DLD1 (cell line): ENCODE measurements at regions not wholly inside any gene's neighbourhood (a gene's known extent, or its start where the extent isn't known, plus 50 kb on each side); places are given as distances from the start of the nearest gene placed in this dataset.

Experiments
- in situ Hi-C: cut with HindIII; loops from 2 replicates; pipeline ENCODE4 v1.10.0; 2017; ENCODE audit warnings: low sequenced_read_pairs

DNA sequence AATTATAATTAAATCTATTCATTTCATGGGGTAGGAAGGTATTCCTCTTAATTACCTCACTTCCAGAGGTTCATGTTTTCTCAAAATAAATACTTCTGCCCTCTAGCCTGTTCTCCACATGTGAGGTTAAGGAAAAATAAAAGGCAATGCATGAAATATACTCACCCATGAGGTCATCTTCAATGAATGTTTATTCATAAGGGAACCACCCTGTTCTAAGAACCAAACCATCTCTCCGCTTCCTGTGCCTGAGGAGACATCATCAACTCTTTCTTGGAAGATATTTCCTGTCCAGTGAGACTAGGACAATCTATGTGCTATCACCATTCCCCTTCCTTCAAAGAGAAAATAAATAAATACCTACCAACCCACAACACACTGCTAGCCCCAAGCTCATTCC lies 513.7 kb upstream of the PLXNA2 start:
- in situ Hi-C loops, result no loop called here

DNA sequence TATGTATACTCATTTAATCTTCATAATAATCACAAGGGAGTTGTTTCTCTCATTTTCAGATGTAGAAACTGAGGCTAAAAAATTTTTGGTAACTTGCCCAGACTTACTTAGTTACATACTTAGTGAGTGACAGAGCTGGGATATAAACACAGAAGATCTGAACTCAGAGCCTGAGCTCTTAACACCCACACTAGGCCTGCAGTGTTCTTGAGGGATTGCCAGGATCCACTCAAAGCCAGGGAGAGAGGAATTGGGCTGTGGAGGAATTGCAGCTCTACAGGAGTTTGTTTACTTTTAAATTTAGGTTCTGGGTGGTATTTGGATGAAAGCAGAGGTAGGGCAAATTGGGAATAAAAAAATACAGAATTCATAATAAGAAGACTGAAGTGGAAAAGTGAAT lies 515.1 kb upstream of the PLXNA2 start:
- in situ Hi-C loops, result no loop called here

DNA sequence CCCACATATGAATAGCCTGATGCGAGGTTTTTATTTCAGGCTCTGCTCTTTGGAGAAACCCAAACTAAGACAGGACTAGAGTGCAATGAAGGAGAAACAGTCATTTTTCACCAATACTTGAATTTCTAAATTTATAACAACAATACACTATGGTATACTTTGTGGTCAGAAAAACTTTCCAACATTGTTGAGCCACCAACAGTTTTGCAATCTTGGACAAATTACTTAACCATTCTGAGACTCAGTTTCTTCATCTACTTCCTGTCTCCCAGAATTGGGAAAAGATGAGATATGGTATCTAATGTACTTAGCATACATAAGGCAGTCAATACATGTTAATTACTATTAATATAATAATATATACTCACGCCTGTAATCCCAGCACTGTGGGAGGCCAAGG lies 519.8 kb upstream of the PLXNA2 start:
- in situ Hi-C loops, result no loop called here

DNA sequence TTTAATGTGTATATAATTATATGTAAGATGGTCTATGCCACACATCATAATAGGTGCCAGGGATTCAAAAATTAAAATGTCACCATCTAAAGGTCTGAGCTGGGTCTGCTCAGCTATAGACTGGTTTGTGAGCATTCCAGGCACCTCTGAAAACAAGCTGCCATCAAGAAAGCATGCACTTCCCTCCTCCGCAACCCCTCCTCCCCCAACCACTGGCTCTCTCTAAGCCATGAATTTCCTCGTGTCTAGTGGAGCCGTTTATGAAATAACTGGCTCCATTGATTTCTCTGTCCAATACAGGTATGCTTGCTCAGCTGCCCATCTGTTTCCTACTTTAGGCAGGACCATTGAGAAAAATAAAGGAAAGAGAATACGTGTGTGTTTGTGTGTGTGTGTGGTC lies 522.6 kb upstream of the PLXNA2 start:
- in situ Hi-C loops, result no loop called here

DNA sequence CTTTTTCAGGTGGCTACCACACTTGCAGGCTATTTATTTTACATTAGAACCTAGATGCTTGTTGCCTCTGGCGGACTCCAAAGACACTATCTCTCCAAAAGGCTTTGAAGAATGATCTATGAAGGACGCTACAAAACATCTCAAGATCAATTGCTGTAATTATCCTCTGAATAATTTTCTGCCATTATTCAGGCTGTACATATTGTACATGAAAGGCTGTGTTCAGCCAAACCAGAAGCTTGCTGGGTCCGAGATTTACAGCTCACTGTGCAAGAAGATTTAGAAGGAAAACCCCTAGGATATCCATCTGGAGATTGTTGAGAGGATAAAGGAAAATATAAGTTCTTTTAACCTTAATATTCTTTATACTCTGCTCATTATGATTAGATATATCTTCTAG lies 523.6 kb upstream of the PLXNA2 start:
- in situ Hi-C loops, result no loop called here

DNA sequence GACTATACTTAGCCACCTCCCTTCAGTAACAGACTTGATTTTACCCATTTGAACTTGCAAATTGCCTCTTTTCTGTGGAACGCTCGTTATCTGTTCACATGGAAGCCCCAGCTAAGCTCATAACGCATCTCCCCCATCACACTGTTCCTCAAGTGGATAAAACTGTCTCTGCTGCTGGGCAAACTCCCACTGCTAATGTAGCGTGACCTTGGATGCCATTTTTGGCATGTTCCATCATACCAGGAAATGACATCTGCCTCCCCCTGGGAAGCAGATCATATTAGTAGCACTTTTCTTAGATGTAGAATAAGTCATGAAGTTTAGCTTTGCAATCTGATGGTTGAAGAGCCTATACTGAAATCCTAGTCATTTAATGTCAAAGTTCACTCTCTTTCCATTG lies 528.7 kb upstream of the PLXNA2 start:
- in situ Hi-C loops, result no loop called here

DNA sequence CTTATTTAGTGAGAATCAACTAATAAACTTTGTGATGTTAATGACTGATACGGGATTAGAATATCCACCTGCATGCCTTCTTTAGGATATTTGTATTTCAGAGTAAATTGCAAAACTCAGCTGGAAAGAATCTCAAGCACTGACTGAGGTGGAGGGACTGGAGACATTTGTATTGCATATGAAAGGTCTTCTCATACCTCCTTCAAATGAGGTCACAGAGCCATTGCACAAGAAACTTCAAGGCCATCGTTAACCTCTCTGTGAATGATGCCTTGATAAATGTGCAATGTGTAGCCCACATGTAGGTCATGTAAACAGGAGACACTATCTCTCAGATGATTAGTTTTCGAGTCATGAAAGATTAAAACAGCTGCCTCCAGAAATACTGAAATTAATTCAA lies 531.7 kb upstream of the PLXNA2 start:
- in situ Hi-C loops, result no loop called here

DNA sequence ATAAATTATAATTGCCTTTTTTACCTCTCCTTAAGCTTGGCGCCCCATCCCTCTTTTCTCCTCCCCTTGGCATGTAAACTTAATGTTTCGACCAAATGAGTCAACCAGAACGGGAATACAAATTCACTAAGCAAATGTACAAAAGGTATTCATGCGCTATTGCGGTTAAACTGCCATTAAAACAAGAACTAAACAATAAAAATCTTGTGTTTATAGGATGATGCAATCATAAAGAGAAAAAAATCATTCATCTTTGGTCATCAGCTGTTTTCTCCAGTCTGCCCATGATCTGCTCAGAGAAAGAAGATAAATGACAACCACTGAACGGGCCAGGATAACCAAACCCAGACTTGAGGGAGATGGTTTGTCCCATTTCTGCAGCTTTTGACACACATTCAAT lies 534.2 kb upstream of the PLXNA2 start:
- in situ Hi-C loops, result no loop called here

DNA sequence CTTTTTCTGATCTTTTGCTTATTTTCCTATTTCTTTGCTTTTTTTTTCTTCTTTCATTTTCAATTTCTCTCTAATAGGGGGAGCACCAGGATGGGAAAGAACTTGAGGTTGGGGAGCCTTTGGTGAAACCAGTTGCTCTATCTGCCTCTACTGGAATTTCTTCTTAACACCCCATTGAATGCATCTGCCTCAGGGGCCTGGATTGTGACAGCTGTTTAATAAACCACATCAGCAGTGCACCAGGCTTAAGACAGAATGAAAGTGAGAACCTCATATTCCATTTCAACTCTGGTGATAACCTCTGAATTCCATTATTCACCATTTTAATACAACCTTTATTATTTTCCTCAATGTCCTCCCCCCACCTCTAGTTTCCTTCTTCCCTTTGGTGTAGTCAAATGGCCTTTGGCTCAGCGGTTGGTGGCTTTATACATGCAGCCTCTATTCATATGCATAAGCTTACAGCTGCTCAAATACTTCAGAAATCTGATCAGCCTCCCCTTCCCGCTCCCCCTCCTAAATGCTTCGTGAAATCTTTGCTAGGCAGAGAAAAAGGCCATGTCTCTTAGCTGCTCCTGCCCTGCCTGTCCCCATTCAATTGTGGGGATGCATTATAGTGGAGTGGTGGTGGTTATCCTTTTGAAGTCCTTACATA lies 537.3 kb upstream of the PLXNA2 start:
- in situ Hi-C loops, result no loop called here

DNA sequence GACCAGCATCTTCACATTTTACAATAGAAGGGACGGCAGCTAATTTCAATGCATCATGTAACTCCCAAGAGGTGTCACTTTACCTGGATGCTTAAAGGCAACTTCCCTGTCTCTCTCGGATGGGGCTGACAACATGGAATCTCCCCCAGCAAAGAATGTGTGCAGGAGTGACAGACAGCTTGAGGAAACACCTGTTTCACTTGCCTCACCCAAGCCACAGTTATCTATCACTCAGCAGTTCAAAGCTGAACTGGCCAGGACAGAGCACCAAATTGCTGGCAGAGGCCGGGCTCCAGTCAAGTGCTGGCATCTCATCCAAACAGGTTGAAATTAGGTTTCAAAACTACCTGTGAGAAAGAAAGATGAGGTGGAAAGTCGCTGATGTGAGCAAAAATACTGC lies 538.0 kb upstream of the PLXNA2 start:
- in situ Hi-C loops, result no loop called here

DNA sequence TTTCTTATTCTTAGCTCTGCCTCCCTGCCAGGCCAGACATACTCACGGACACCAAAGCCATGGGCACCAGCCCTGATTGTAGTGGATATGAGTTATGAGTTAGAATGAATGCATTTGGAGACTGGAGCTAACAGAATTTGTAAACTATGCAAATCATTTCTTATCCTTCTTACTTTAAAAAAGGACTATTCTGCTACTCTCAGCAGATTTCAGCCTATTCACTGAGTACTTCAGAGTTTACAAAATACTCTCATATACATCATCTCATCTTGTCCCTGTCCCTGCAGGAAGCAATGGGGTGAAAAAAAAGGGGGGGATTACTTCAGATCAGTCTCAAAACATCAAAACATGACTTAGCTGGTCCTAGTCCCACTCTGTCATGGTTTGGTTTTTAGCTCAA lies 541.4 kb upstream of the PLXNA2 start:
- in situ Hi-C loops, result no loop called here

DNA sequence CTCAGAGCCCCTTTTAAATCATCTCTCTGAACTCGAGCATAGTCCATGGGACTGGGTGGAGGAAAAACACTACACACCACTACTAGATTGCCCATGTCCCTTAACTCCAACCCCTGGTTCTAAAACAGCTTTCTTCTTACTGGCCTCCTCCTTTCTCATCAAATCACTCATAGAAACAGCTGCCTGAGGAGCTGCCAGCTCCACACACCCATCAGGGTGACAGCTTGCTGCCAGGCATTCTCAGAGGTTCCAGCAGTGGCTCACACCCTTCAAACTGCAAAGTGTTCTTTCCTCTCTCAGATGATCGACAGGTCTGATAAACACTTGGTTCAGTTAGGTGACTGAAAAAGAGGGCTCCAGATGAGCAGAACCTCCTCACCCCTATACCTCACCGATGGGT lies 543.0 kb upstream of the PLXNA2 start:
- in situ Hi-C loops, result no loop called here

DNA sequence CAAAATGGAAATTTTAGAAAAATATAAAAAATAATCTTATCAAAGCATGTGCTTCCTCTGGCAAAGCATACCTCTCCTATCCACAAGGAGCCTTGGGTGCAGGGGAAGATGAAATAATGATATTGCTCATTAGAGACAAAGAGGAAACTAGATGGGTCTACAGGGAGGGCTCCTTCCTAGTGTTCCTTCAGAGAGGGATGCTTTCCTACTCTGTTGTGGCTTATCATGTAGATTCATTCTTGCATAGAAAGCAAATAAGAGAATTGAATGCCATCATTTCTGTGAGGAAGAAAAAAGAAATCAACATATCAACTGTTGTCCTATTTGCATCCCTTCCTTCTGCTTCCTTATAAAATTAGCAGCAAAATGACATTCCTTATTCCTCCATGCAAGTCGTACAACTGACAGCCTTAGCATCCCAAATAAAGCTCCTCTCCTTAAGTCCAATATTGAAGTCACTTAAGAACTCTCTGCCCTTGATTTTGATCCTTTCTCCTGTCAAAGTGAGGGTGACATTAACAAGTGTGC lies 543.9 kb upstream of the PLXNA2 start:
- in situ Hi-C loops, result no loop called here

DNA sequence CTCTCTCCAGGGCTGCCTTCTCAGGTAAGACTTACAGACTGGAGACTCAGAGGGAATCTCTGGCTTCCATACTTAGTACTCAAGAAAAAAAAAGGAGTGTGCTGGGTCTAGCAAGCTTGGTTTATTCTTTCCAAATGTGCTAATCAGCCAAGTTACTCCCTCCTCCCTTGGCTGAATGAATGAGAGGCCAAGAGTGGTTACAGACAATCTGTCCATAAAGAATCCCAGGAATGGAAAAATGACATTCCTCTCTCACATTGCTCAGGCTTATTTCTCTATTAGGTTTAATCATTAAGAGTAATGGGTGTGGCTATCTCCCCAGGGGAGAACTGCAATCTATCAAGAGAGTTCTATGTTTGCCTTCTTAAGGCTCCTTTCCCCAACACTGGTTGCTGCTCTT lies 547.3 kb upstream of the PLXNA2 start:
- in situ Hi-C loops, result no loop called here

DNA sequence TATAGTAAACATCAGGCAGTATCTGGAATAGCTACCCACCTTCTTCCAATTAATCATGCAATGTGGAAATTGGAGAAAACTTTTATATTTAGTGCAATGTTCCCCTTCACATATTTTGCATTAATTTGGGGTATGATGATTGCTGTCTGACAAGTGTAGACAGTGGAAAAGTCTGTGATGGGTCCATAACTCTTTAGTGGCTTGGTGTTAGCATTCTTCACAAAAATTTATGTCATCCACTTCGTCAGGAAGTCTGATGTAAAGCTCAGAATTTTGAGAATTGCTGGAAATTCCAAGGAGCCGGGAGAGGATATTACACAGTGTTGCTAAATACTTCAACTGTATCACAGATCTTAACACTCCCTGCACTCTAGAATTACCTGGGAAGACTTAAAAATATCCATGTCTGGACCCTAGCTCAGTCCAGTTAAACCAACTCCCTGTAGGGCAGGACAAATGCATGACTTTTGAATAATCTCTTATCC lies 549.7 kb upstream of the PLXNA2 start:
- in situ Hi-C loops, result no loop called here

DNA sequence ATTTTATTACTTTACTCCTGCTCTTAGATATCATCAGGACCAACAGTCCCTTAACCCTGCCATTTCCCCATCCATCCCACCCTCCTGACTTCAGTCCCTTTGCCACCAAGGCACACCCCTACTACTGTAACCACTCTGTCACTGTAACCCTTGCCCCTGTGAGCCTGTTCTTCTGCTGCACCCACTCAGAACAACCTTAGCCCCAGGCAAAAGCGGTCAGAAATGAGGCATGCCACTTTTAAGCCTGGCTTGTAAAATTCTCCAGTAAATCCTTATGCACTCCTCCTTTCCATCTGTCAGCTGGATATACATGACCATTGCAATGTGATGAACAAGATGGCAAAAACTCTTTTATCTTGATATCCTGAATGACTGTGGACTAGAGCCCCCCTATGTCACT lies 555.0 kb upstream of the PLXNA2 start:
- in situ Hi-C loops, result no loop called here

DNA sequence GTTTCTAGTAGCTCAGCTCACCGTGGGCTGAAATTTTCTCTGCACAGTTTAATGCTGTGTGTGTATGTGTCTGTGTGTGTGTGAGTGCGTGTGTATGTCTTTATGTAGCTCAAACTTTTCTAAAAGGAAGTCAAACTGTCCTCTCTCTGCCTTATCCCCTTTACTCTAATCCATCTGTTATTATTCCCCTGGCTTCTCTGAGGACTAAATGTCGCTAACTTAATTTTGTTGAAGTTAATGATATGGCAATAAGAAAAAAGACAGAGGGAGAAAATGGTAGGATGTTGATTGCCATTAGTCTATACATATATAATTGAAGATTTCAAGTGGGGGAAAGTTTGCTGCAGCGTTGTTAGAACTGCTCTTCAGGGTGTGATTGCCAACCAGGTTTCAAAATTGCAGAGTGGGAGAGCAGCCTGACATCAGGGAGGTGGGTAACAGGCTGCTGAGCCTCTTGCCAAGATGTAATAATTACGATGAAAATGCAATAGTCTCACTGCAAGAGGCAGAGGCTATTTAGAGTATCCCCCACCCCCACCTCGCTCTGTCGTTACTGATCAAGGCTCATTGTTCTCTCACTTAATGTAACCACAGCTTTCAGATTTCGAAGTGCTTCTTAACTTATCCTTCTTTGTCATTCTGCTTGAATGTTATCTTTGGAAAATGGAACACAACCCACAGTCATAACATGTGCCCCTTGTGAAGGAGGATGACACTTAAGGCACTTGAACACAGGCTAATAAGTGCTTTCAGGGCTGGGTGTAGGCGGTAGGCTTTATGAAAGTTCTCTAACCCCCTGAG lies 559.0 kb upstream of the PLXNA2 start:
- in situ Hi-C loops, result no loop called here

DNA sequence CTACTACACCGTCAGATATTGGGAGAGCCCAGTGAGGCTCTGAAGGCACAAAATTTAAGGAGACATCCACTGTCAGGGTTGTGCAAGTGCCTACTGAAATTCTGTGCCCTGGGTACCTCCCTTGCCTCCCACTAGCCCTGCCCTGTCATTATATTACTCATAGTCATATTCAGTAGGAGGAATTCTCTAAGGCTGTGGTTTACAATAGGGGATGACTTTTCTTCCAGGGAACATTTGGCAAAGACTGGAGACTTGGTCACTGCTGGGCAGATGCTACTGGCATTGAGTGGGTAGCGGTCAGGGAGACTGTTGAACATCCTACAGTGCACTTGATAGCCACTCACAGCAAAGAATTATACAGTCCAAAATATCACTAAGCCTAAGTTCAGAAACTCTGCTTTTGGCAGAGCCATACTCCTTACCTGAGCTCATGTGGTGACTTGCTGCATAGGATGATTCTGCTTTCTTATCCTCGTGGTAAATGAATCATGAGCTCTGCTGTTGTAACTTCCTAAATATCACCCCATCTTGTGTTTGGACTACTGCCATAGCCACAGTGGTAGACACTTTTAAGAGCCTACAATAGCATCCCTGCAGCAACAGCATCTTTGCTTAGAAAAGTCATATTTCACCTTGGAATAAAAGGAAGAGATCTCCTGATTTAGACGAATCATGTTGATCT lies 563.4 kb upstream of the PLXNA2 start:
- in situ Hi-C loops, result no loop called here

DNA sequence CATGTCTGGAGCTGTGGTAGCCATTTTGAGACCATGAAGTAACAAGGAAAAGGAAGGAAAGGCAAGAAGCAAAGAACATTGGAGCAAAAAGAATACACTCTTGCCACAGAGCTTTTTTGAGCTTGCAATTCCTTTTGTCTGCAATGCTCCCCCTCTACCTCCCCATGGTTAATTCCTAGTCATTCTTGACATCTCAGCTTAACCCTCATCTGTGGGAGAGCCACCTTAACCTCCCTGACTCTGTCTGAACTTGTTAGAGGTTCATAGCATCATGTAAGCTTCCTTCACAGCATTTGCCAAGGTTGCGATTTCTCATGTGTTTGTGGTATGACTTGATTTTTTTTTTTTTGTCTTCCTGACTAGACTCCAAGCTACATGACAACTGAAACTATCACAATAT lies 564.1 kb upstream of the PLXNA2 start:
- in situ Hi-C loops, result no loop called here

DNA sequence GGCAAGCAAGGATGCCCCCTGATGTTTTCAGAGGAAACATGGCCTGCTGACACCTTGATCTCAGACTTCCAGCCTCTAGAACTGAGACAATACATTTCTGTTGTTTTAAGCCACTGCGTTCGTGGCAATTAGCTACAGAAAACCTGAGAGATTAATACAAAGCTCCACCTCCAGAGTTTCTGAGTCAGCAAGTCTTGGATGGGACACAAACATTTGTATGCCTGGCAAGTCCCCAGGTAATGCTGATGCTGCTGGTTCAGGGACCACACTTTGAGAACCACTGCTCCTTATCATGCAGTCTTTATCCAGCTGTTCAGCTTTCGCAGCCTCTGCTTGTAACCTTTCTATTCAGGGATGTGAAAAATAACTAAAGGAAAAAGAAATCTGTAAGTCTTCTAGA lies 565.7 kb upstream of the PLXNA2 start:
- in situ Hi-C loops, result no loop called here

DNA sequence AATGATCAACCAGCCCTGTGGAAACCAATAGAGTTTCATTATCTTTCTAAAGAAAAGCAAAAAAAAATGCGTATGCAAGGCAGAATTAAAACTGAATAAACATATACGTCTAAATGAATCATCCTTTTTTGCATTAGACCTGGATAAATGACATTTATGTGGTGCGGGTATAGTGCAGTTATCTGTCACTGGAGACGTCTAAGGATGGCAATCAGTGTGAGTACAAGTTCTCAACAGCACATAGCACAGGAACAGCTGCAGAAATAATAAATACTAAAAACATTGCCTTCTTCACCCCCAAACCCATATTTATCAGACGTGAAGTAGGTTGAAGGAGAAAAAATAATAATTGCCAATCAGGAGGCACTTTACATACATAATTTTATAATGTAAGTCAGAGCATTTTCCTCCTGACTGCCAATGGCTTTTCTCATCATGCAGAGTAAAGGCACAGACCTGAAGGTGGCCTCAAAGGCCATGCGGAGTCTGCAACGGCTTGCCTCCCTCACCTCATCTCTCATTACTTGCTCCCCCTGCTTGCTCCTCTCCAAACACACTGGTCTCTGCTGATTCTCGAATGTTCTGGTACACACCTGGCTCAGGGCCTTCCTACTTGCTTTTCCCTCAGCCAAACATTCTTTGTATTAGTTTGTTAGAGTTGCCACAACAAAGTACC lies 574.7 kb upstream of the PLXNA2 start:
- in situ Hi-C loops, result no loop called here
